Stomach (tissue), 8 donors: ENCODE measurements at regions not wholly inside any gene's neighbourhood (a gene's known extent, or its start where the extent isn't known, plus 50 kb on each side); places are given as distances from the start of the nearest gene placed in this dataset.

Experiments
- DNase-seq, 2 donors: peaks; one replicate each; pipeline versions ENCODE4 v3.0.0 to v3.0.0-alpha.2; 2013 to 2019
- H3K27ac ChIP-seq, 5 donors: fragments of 200-600 bp in 4 of 5; sonication (generic) in 4 of 5; one replicate each; pipeline ENCODE4 v1.5.1; 2013 to 2019; ENCODE audit warnings: mild to moderate bottlenecking in 1 of 5, moderate library complexity in 1 of 5
- H3K27me3 ChIP-seq, 3 donors: fragments of 200-600 bp; sonication (generic); one replicate each; pipeline ENCODE4 v1.5.1; 2017 to 2019; ENCODE audit warnings: mixed run types in 1 of 3
- H3K36me3 ChIP-seq, 4 donors: fragments of 200-600 bp; sonication (generic); 1 replicate in 3 of 4; 2 replicates in 1 of 4; pipeline ENCODE4 v1.5.1; 2016 to 2019
- H3K4me1 ChIP-seq, 4 donors: fragments of 200-600 bp; sonication (generic); one replicate each; pipeline ENCODE4 v1.5.1; 2016 to 2019
- H3K4me3 ChIP-seq, 4 donors: fragments of 200-600 bp; sonication (generic) in 3 of 4; one replicate each; pipeline ENCODE4 v1.5.1; 2016 to 2019; ENCODE audit warnings: mild to moderate bottlenecking in 1 of 4
- H3K9me3 ChIP-seq, 4 donors: fragments of 200-600 bp; sonication (generic); one replicate each; pipeline ENCODE4 v1.5.1; 2016 to 2019
- CTCF ChIP-seq, 7 experiments: fragments of 450-650 bp in 4 of 7; fragments of 200-600 bp in 3 of 7; sonication (generic) in 3 of 7; IDR thresholded peaks; one replicate each; pipeline ENCODE4 v1.5.1; 2016 to 2019; ENCODE audit warnings: antibody characterized with exemption in 7 of 7, control low read depth in 2 of 7, mild to moderate bottlenecking in 1 of 7
- EP300 ChIP-seq: sonication (generic); formaldehyde crosslinking; IDR thresholded peaks from one replicate; pipeline ENCODE4 v1.6.1; 2017; ENCODE audit warnings: antibody characterized with exemption
- POLR2A ChIP-seq, 4 donors: fragments of 450-650 bp; IDR thresholded peaks; one replicate each; pipeline ENCODE4 v1.6.1; 2016; ENCODE audit warnings: antibody characterized with exemption in 4 of 4, control low read depth in 2 of 4, mild to moderate bottlenecking in 1 of 4, moderate library complexity in 1 of 4
- POLR2AphosphoS5 ChIP-seq, 3 donors: sonication (generic); formaldehyde crosslinking; IDR thresholded peaks; one replicate each; pipeline ENCODE4 v1.6.1; 2016; ENCODE audit warnings: antibody characterized with exemption in 3 of 3
- WGBS, 5 donors: extraction: QIAGEN DNeasy Blood & Tissue Kit in 3 of 5; methylation state at CpG; one replicate each; pipeline versions ENCODE4 v1.1.5 to v1.1.7; 2013 to 2018; 5-methylcytosine and 5-hydroxymethylcytosine counted together
- intact Hi-C: fragments of 100-400 bp; cut with DNase I; formaldehyde crosslinking; loops from one replicate; pipeline ENCODE4 v1.15.1; 2023; ENCODE audit warnings: low total_unique reads
- donor health status: healthy with polysubstance abuse.
- donor health status: Bipolar disorder and iron deficiency.
- donor health status: healthy.

- H3K4me1 ChIP-seq, result no peaks in the 10 kb centered on the region
- no peaks in the 10 kb centered on the region for H3K36me3 ChIP-seq
- DNase-seq, result no peak
- no peak overlapping the region for H3K4me3 ChIP-seq
- no peak overlapping the region for H3K27ac ChIP-seq
- WGBS, 5 donors, result 80 to 87% (median 85%) methylated on average over 7 to 8 of the region's 8 CpGs
- intact Hi-C loops, result no loop called here
- no peak for TF ChIP-seq POLR2AphosphoS5 (IDR thresholded peaks at IDR 0.05)
- TF ChIP-seq EP300, result no peak
- no peak for TF ChIP-seq POLR2A (IDR thresholded peaks at IDR 0.05)
- TF ChIP-seq CTCF (IDR thresholded peaks at IDR 0.05), result no peak
- H3K27me3 ChIP-seq, result no peaks in the 10 kb centered on the region
- H3K9me3 ChIP-seq, result no peaks in the 10 kb centered on the region
These were observed 54.0 kb upstream of the CES5A start for GRCh38 chr16:55929181-55929580.

- Histone ChIP-seq H3K27me3 (peaks cover 0 to 2% (median 0%) of the 10 kb centered on the region in 3 donors), H3K9me3 (peaks cover 0 to 7% (median under 1%) of the 10 kb centered on the region in 4 donors), H3K36me3 (no peaks in the 10 kb centered on the region), H3K27ac (no peak overlapping the region), H3K4me1 (no peaks in the 10 kb centered on the region), H3K4me3 (no peak overlapping the region)
- TF ChIP-seq POLR2A (IDR thresholded peaks at IDR 0.05) (no peak), POLR2AphosphoS5 (IDR thresholded peaks at IDR 0.05) (no peak), CTCF (IDR thresholded peaks at IDR 0.05) (no peak), EP300 (no peak)
- no peak for DNase-seq
- WGBS, 5 donors, result 34 to 55% (median 49%) methylated on average over 3 of the region's 3 CpGs
- intact Hi-C loops, result no loop called here
These were observed 50.1 kb upstream of the CES5A start for GRCh38 chr16:55925242-55925641.
